Tibial nerve (tissue), 4 donors: ENCODE measurements at regions not wholly inside any gene's neighbourhood (a gene's known extent, or its start where the extent isn't known, plus 50 kb on each side); places are given as distances from the start of the nearest gene placed in this dataset.

Experiments
- DNase-seq, 2 donors: peaks; one replicate each; pipeline ENCODE4 v3.0.0-alpha.2; 2019; ENCODE audit warnings: low spot score in 2 of 2
- H3K27ac ChIP-seq, 4 donors: fragments of 200-600 bp; sonication (generic) in 3 of 4; one replicate each; pipeline ENCODE4 v1.5.1; 2017 to 2019; ENCODE audit warnings: mild to moderate bottlenecking in 1 of 4
- H3K27me3 ChIP-seq, 2 donors: fragments of 200-600 bp; sonication (generic) in 1 of 2; one replicate each; pipeline versions ENCODE4 v1.5.1 to v1.6.0; 2017 to 2019
- H3K36me3 ChIP-seq, 3 donors: fragments of 200-600 bp; sonication (generic); one replicate each; pipeline ENCODE4 v1.5.1; 2018 to 2019
- H3K4me1 ChIP-seq, 4 donors: fragments of 200-600 bp; sonication (generic) in 3 of 4; one replicate each; pipeline ENCODE4 v1.5.1; 2017 to 2019
- H3K4me3 ChIP-seq, 4 donors: fragments of 200-600 bp; sonication (generic) in 3 of 4; one replicate each; pipeline ENCODE4 v1.5.1; 2017 to 2019; ENCODE audit warnings: mild to moderate bottlenecking in 1 of 4, moderate library complexity in 1 of 4
- H3K9me3 ChIP-seq, 4 donors: fragments of 200-600 bp; sonication (generic) in 3 of 4; one replicate each; pipeline ENCODE4 v1.5.1; 2017 to 2019
- EP300 ChIP-seq, 2 donors: sonication (generic); formaldehyde crosslinking; IDR thresholded peaks; one replicate each; pipeline ENCODE4 v1.6.1; 2017; ENCODE audit warnings: antibody characterized with exemption in 2 of 2, mild to moderate bottlenecking in 1 of 2
- POLR2A ChIP-seq, 2 donors: fragments of 450-650 bp; IDR thresholded peaks; one replicate each; pipeline ENCODE4 v1.6.1; 2017; ENCODE audit warnings: antibody characterized with exemption in 2 of 2, mild to moderate bottlenecking in 2 of 2, moderate library complexity in 2 of 2
- WGBS, 2 donors: methylation state at CpG; one replicate each; pipeline ENCODE4 v1.1.5; 2018; 5-methylcytosine and 5-hydroxymethylcytosine counted together
- TF ChIP-seq, protein P1 (sequence below), 5 experiments: fragments of 200-600 bp in 3 of 5; fragments of 450-650 bp in 2 of 5; sonication (generic) in 3 of 5; IDR thresholded peaks; one replicate each; pipeline ENCODE4 v1.5.1; 2016 to 2019; ENCODE audit warnings: antibody characterized with exemption in 5 of 5, mild to moderate bottlenecking in 3 of 5, moderate library complexity in 2 of 5

- no peaks in the 10 kb centered on the region for H3K36me3 ChIP-seq
- H3K4me1 ChIP-seq = no peaks in the 10 kb centered on the region
- H3K4me3 ChIP-seq = no peak overlapping the region
- no peak for DNase-seq
- TF ChIP-seq POLR2A (IDR thresholded peaks at IDR 0.05) (no peak), EP300 (IDR thresholded peaks at IDR 0.05) (no peak)
- TF ChIP-seq, protein P1, sequence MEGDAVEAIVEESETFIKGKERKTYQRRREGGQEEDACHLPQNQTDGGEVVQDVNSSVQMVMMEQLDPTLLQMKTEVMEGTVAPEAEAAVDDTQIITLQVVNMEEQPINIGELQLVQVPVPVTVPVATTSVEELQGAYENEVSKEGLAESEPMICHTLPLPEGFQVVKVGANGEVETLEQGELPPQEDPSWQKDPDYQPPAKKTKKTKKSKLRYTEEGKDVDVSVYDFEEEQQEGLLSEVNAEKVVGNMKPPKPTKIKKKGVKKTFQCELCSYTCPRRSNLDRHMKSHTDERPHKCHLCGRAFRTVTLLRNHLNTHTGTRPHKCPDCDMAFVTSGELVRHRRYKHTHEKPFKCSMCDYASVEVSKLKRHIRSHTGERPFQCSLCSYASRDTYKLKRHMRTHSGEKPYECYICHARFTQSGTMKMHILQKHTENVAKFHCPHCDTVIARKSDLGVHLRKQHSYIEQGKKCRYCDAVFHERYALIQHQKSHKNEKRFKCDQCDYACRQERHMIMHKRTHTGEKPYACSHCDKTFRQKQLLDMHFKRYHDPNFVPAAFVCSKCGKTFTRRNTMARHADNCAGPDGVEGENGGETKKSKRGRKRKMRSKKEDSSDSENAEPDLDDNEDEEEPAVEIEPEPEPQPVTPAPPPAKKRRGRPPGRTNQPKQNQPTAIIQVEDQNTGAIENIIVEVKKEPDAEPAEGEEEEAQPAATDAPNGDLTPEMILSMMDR (IDR thresholded peaks at IDR 0.05) = no peak
- H3K27me3 ChIP-seq = no peaks in the 10 kb centered on the region
- no peak overlapping the region for H3K27ac ChIP-seq
- WGBS, 2 donors = 45 to 58% methylated on average over 2 of the region's 2 CpGs
- H3K9me3 ChIP-seq = no peaks in the 10 kb centered on the region
Observed at GRCh38 chr5:98076501-98076900, 697.0 kb upstream of the RGMB start.

DNA sequence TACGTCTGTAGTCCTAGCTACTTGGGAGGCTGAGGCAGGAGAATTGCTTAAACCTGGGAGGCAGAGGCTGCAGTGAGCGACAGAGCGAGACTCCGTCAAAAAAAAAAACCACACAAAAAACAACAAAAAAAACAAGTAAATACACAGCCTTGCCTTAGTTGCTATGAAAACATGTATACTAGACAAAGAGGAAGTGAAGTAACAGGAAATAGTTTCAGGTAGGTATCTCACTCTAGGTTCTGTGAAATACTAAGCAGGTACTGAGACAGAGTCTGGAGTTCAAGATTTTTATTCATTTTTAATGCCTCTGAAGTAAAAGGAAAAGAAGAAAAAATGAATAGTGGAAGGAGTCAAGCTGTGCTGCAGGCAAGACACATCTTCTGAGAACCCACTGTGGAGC, 687.9 kb upstream of the RGMB start:
- WGBS, 2 donors = 96 to 98% methylated on average over 4 of the region's 4 CpGs
- Histone ChIP-seq H3K4me3 (no peak overlapping the region), H3K4me1 (no peaks in the 10 kb centered on the region), H3K36me3 (no peaks in the 10 kb centered on the region), H3K27ac (no peak overlapping the region), H3K9me3 (no peaks in the 10 kb centered on the region), H3K27me3 (no peaks in the 10 kb centered on the region)
- TF ChIP-seq, protein P1 (IDR thresholded peaks at IDR 0.05) = no peak
- TF ChIP-seq POLR2A (IDR thresholded peaks at IDR 0.05) (no peak), EP300 (IDR thresholded peaks at IDR 0.05) (no peak)
- no peak for DNase-seq

- Histone ChIP-seq H3K36me3 (no peaks in the 10 kb centered on the region), H3K9me3 (no peaks in the 10 kb centered on the region), H3K27me3 (no peaks in the 10 kb centered on the region), H3K4me1 (no peaks in the 10 kb centered on the region), H3K4me3 (no peak overlapping the region), H3K27ac (no peak overlapping the region)
- TF ChIP-seq EP300 (IDR thresholded peaks at IDR 0.05) (no peak), POLR2A (IDR thresholded peaks at IDR 0.05) (no peak)
- TF ChIP-seq, protein P1 (IDR thresholded peaks at IDR 0.05) = no peak
- 73 to 86% methylated on average over 3 of the region's 3 CpGs for WGBS, 2 donors
- DNase-seq = no peak
Observed at GRCh38 chr5:98095072-98095471, 678.4 kb upstream of the RGMB start.

DNA sequence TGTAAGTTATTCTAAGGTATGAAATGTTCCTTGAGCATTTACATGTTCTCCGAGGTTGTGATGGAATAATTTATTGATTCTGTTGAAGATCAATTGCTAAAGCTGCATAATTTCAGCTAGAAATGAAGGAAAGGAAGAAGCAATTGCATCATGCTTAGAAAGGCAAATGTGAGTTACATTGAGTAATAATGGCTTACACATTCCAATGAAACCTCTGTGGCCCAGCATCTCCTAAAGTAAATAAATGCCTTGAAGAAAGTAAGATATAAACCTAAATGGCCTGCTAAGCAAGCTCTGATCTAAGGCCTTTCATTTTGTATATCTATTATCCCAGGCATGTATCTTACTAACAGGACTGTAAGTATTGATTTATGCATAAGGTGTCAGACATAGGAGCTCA, 677.3 kb upstream of the RGMB start:
- Histone ChIP-seq H3K27me3 (no peaks in the 10 kb centered on the region), H3K27ac (no peak overlapping the region), H3K36me3 (no peaks in the 10 kb centered on the region), H3K9me3 (no peaks in the 10 kb centered on the region), H3K4me1 (no peaks in the 10 kb centered on the region), H3K4me3 (no peak overlapping the region)
- WGBS, 2 donors = 82 to 84% methylated on average over 1 of the region's 1 CpG
- DNase-seq = no peak
- TF ChIP-seq, protein P1 (IDR thresholded peaks at IDR 0.05) = no peak
- TF ChIP-seq EP300 (IDR thresholded peaks at IDR 0.05) (no peak), POLR2A (IDR thresholded peaks at IDR 0.05) (no peak)

DNA sequence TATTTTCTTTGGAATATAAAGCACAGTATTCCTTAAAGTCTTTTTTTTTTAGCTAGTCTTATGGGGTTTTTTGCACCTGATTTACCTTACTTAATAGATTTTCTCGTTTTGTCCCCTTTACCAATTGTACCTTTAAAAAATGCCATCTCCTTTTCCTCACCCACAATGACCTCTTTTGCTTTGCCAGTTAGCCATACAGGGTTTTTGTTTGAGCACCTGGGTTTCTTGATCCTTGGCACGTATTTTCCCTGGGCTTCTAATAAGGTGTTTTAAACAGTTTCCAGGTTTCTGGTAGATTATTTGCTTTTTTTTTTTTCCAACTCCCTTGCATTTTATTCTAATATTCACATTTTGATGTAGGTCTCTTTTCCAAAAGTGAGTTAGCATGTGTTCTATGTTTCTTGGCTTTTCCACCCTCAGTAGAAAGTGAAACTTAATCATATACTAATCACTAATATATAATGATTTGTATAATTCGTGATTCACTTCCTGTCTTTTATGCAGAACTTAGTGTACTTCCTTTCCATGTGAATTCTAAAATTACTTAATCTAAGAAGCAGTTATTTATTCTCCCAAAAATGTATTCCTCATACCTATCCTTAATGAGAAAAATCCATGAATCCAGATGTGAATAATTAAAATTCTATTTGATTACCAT, 673.9 kb upstream of the RGMB start:
- WGBS, 2 donors = 70 to 78% methylated on average over 3 of the region's 3 CpGs
- no peak for DNase-seq
- Histone ChIP-seq H3K4me3 (no peak overlapping the region), H3K27ac (no peak overlapping the region), H3K9me3 (no peaks in the 10 kb centered on the region), H3K4me1 (no peaks in the 10 kb centered on the region), H3K27me3 (no peaks in the 10 kb centered on the region), H3K36me3 (no peaks in the 10 kb centered on the region)
- no peak for TF ChIP-seq POLR2A (IDR thresholded peaks at IDR 0.05)
- no peak for TF ChIP-seq EP300 (IDR thresholded peaks at IDR 0.05)

DNA sequence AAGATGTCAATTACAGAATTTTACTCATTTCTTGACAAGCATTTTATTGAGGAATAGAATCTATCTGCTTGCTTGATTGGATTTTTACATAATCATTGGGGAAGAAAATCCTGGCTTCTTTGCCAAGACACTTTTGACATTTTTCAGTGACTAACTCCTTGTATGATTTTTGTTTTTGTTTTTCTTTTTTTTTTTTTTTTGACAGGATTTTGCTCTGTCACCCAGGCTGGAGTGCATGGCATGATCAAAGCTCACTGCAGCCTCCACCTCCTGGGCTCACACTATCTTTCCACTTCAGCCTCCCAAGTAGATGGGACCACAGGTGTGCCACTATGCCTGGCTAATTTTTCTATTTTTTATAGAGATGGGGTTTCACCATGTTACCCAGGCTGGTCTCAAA, 672.3 kb upstream of the RGMB start:
- DNase-seq = no peak
- no peak overlapping the region for H3K27ac ChIP-seq
- no peaks in the 10 kb centered on the region for H3K36me3 ChIP-seq
- H3K4me1 ChIP-seq = peaks cover 0 to 11% (median 0%) of the 10 kb centered on the region in 4 donors
- H3K27me3 ChIP-seq = no peaks in the 10 kb centered on the region
- H3K4me3 ChIP-seq = no peak overlapping the region
- TF ChIP-seq, protein P1 (IDR thresholded peaks at IDR 0.05) = no peak
- TF ChIP-seq POLR2A (IDR thresholded peaks at IDR 0.05) = no peak
- TF ChIP-seq EP300 (IDR thresholded peaks at IDR 0.05) = no peak
- no peaks in the 10 kb centered on the region for H3K9me3 ChIP-seq
